Caco-2 (cell line): ENCODE measurements at regions not wholly inside any gene's neighbourhood (a gene's known extent, or its start where the extent isn't known, plus 50 kb on each side); places are given as distances from the start of the nearest gene placed in this dataset.

Experiments used
- BruUV-seq: library from RNA; stranded (reverse); fragments of 400-500 nt; replicated peaks from 2 replicates; lab custom pipeline; 2021; lab: Mats Ljungman, UMichigan
- CTCF ChIA-PET: fragments of 300-600 bp; sonication (Branson Sonifier 250); formaldehyde crosslinking; loops from one replicate; lab custom pipeline; 2022; ENCODE audit warnings: antibody characterized with exemption; lab: Charles Lee
- POLR2A ChIA-PET: fragments of 300-600 bp; sonication (Branson Sonifier 250); formaldehyde crosslinking; loops from one replicate; lab custom pipeline; 2022; ENCODE audit warnings: antibody characterized with exemption; lab: Charles Lee
- DNase-seq, 2 experiments: peaks; one replicate each; pipeline versions ENCODE4 v3.0.0 to v3.0.0-alpha.2; 2020 to 2022
- H3K27me3 ChIP-seq: replicated peaks from 2 replicates; pipeline ENCODE4 v1.6.0; 2011; ENCODE audit warnings: low read length; ENCODE audit not compliant: control insufficient read depth, insufficient read depth
- H3K36me3 ChIP-seq: 2 replicates; pipeline ENCODE4 v1.5.1; 2011; ENCODE audit warnings: low read length; ENCODE audit not compliant: control insufficient read depth, insufficient read depth
- H3K4me1 ChIP-seq: fragments of 250-450 bp; sonication (Bioruptor Pico); 2 replicates; pipeline ENCODE4 v1.5.1; 2020; ENCODE audit warnings: mild to moderate bottlenecking
- H3K4me3 ChIP-seq: 2 replicates; pipeline ENCODE4 v1.5.1; 2011; ENCODE audit warnings: low read depth, mild to moderate bottlenecking, control low read depth, low read length
- H3K9me3 ChIP-seq: fragments of 250-450 bp; sonication (Bioruptor Pico); 2 replicates; pipeline ENCODE4 v1.5.1; 2020; ENCODE audit warnings: mild to moderate bottlenecking, moderate library complexity
- H3K27ac Mint-ChIP-seq: one replicate; pipeline ENCODE4 v1.8.0; 2022; ENCODE audit warnings: mixed read lengths; ENCODE audit not compliant: unreplicated experiment
- H3K27me3 Mint-ChIP-seq: one replicate; pipeline ENCODE4 v1.8.0; 2022; ENCODE audit warnings: mixed read lengths; ENCODE audit not compliant: insufficient read depth, unreplicated experiment
- H3K36me3 Mint-ChIP-seq: one replicate; pipeline ENCODE4 v1.8.0; 2022; ENCODE audit warnings: mild to moderate bottlenecking, mixed read lengths; ENCODE audit not compliant: insufficient read depth, unreplicated experiment
- H3K4me1 Mint-ChIP-seq: one replicate; pipeline ENCODE4 v1.8.0; 2022; ENCODE audit warnings: low read depth, mixed read lengths; ENCODE audit not compliant: unreplicated experiment
- H3K4me3 Mint-ChIP-seq: one replicate; pipeline ENCODE4 v1.8.0; 2022; ENCODE audit warnings: mild to moderate bottlenecking, moderate library complexity, mixed read lengths; ENCODE audit not compliant: unreplicated experiment
- H3K9me3 Mint-ChIP-seq: one replicate; pipeline ENCODE4 v1.8.0; 2022; ENCODE audit warnings: mixed read lengths; ENCODE audit not compliant: unreplicated experiment
- intact Hi-C: fragments of 100-400 bp; cut with micrococcal nuclease; formaldehyde crosslinking; loops from one replicate; pipeline ENCODE4 v1.10.0; 2022; ENCODE audit not compliant: unreplicated experiment
- TF ChIP-seq, protein P1 (sequence below), 2 experiments: fragments of 200-600 bp in 1 of 2; IDR thresholded peaks; 1 replicate in 1 of 2; 2 replicates in 1 of 2; pipeline versions ENCODE4 v1.5.1 to v1.8.0; 2011 to 2022; ENCODE audit warnings: antibody characterized with exemption in 1 of 2, control low read depth in 1 of 2, inconsistent platforms in 1 of 2, low read depth in 1 of 2, low read length in 1 of 2, mild to moderate bottlenecking in 1 of 2, moderate library complexity in 1 of 2; ENCODE audit not compliant: insufficient read depth in 1 of 2, severe bottlenecking in 1 of 2, unreplicated experiment in 1 of 2

DNA sequence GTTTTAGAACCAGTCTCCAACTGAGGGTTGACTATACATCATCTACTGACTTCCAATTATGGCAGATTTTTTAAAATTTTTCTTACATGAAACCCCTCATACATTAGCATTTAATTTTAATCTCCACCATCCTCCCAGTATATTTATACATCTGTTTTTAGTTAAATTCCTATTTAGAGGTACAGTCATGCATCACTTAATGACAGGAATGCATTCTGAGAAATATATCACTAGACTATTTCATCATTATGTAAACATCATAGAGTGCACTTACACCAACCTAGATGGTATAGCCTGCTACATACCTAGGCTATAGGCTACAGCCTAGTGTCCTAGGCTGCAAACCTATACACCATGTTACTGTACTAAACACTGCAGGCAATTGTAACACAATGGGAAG lies 316.7 kb upstream of the MARCKS start:
- H3K27me3 ChIP-seq: no peaks in the 10 kb centered on the region
- H3K4me3 ChIP-seq: no peak overlapping the region
- Mint-ChIP-seq H3K27me3 (no peaks in the 10 kb centered on the region), H3K27ac (no peak overlapping the region), H3K4me3 (no peak overlapping the region), H3K4me1 (peaks cover 7% of the 10 kb centered on the region), H3K9me3 (no peaks in the 10 kb centered on the region), H3K36me3 (no peaks in the 10 kb centered on the region)
- peaks cover 9% of the 10 kb centered on the region; the same call in 1 of the 2 replicates for H3K4me1 ChIP-seq
- POLR2A ChIA-PET: no interaction called here
- no peaks in the 10 kb centered on the region for H3K9me3 ChIP-seq
- CTCF ChIA-PET: no interaction called here
- no TSS peak for BruUV-seq
- DNase-seq: no peak
- no peaks in the 10 kb centered on the region for H3K36me3 ChIP-seq
- TF ChIP-seq, protein P1, sequence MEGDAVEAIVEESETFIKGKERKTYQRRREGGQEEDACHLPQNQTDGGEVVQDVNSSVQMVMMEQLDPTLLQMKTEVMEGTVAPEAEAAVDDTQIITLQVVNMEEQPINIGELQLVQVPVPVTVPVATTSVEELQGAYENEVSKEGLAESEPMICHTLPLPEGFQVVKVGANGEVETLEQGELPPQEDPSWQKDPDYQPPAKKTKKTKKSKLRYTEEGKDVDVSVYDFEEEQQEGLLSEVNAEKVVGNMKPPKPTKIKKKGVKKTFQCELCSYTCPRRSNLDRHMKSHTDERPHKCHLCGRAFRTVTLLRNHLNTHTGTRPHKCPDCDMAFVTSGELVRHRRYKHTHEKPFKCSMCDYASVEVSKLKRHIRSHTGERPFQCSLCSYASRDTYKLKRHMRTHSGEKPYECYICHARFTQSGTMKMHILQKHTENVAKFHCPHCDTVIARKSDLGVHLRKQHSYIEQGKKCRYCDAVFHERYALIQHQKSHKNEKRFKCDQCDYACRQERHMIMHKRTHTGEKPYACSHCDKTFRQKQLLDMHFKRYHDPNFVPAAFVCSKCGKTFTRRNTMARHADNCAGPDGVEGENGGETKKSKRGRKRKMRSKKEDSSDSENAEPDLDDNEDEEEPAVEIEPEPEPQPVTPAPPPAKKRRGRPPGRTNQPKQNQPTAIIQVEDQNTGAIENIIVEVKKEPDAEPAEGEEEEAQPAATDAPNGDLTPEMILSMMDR (IDR thresholded peaks at IDR 0.05; ENCODE audit: insufficient read depth in 1 of 2, low read depth in 1 of 2, low read length in 1 of 2, severe bottlenecking in 1 of 2, unreplicated experiment in 1 of 2): no peak
- intact Hi-C loops: no loop called here

DNA sequence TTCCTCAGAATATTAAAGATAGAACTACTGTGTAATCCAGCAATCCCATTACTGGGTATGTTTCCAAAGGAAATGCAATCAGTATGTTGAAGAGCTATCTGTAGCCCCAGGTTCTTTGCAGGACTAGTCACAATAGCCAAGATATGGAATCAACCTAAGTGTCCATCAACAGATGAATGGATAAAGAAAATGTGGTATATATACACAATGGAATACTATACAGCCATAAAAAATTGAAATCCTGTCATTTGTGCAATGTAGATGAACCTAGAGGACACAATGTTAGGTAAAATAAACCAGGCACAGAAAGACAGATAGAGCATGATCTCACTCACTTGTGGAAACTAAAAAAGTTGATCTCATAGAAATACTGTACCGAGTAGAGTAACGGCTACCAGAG lies 306.0 kb upstream of the MARCKS start:
- TF ChIP-seq, protein P1 (IDR thresholded peaks at IDR 0.05; ENCODE audit: insufficient read depth in 1 of 2, low read depth in 1 of 2, low read length in 1 of 2, severe bottlenecking in 1 of 2, unreplicated experiment in 1 of 2): no peak
- no peaks in the 10 kb centered on the region for H3K27me3 ChIP-seq
- Mint-ChIP-seq H3K4me3 (no peak overlapping the region), H3K36me3 (no peaks in the 10 kb centered on the region), H3K9me3 (no peaks in the 10 kb centered on the region), H3K4me1 (no peaks in the 10 kb centered on the region), H3K27me3 (no peaks in the 10 kb centered on the region), H3K27ac (no peak overlapping the region)
- BruUV-seq: no TSS peak
- no peak for DNase-seq
- H3K9me3 ChIP-seq: no peaks in the 10 kb centered on the region
- intact Hi-C loops: no loop called here
- H3K4me1 ChIP-seq: no peaks in the 10 kb centered on the region
- no peaks in the 10 kb centered on the region for H3K36me3 ChIP-seq
- ChIA-PET CTCF (no interaction called here), POLR2A (no interaction called here)
- H3K4me3 ChIP-seq: no peak overlapping the region

DNA sequence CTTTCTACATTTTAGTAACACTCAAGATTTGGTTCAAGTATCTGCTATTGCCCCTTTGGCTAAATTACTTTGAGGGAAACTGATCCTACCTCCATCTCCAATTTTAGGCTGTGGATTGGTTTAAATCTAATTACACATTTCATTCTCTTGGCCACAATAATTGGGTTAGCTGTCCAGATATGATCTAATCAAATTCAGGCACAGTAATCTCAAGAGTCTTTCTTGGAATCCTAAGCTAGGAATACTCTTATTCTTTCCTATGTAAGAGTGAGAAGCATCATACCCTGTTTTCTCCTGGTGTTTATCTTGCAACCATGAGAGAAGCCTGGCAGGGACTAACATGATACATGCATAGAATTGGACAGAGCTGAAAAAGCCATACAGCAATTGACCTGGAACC lies 300.4 kb upstream of the MARCKS start:
- CTCF ChIA-PET: no interaction called here

More for the DNA sequence above, 300.4 kb upstream of the MARCKS start:
- no peaks in the 10 kb centered on the region for H3K27me3 ChIP-seq
- Mint-ChIP-seq H3K4me1 (peaks cover 13% of the 10 kb centered on the region), H3K4me3 (no peak overlapping the region), H3K27ac (no peak overlapping the region), H3K27me3 (no peaks in the 10 kb centered on the region), H3K9me3 (no peaks in the 10 kb centered on the region), H3K36me3 (no peaks in the 10 kb centered on the region)
- no peak overlapping the region for H3K4me3 ChIP-seq
- no peak for DNase-seq
- 0 out of 2 replicates have a peak, but pooled peaks cover 9% of the 10 kb centered on the region for H3K4me1 ChIP-seq
- intact Hi-C loops: no loop called here
- no peaks in the 10 kb centered on the region for H3K36me3 ChIP-seq
- H3K9me3 ChIP-seq: no peaks in the 10 kb centered on the region
- POLR2A ChIA-PET: no interaction called here
- TF ChIP-seq, protein P1 (IDR thresholded peaks at IDR 0.05; ENCODE audit: insufficient read depth in 1 of 2, low read depth in 1 of 2, low read length in 1 of 2, severe bottlenecking in 1 of 2, unreplicated experiment in 1 of 2): no peak
- BruUV-seq: no TSS peak
